ENCODE measurements at regions not wholly inside any gene's neighbourhood (a gene's known extent, or its start where the extent isn't known, plus 50 kb on each side); places are given as distances from the start of the nearest gene placed in this dataset.

- TF ChIP-seq CTCF (conservative IDR thresholded peaks at IDR 0.05) (no peak), ZFX (IDR thresholded peaks at IDR 0.05) (no peak)
Measured at GRCh38 chr3:27907148-27907547, 185.0 kb upstream of the EOMES start.

All from C4-2B (cell line).